G401.6 (cell line): ENCODE measurements at regions not wholly inside any gene's neighbourhood (a gene's known extent, or its start where the extent isn't known, plus 50 kb on each side); places are given as distances from the start of the nearest gene placed in this dataset.
"Not testable (repeated sequence)": the region's sequence is repeated elsewhere in the genome, so short reads cannot be mapped to it uniquely, and the experiment has no call there.

Source experiments
- FAIRE-seq: peaks from 2 replicates; lab custom pipeline; 2012; peaks lifted over from hg19 to GRCh38; lab: Jason Lieb, UNC

GRCh38 chr16:61179561-61179960 is 856.7 kb downstream of the CDH8 start:
- FAIRE-seq = no peak

DNA sequence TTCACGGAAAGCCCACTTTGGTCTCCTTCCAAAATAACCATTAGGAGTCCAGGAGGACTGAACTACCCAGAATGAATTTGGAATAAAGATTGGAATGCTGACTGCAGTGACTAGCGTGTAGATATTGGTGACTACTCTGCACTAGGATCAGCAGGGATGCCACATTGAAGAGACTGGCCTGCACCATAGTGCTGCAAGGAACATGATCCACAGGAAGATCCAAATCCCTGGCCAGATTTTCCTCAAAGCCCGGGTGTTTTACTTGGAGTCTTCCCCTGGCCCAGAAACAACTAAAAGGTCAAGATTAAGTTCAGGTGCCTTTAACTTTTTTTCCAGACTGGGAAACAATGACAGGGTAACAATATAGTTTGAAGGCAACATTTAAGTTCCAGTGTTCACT is 870.4 kb downstream of the CDH8 start:
- FAIRE-seq = no peak

GRCh38 chr16:61150351-61150750 is 885.9 kb downstream of the CDH8 start:
- no peak for FAIRE-seq

DNA sequence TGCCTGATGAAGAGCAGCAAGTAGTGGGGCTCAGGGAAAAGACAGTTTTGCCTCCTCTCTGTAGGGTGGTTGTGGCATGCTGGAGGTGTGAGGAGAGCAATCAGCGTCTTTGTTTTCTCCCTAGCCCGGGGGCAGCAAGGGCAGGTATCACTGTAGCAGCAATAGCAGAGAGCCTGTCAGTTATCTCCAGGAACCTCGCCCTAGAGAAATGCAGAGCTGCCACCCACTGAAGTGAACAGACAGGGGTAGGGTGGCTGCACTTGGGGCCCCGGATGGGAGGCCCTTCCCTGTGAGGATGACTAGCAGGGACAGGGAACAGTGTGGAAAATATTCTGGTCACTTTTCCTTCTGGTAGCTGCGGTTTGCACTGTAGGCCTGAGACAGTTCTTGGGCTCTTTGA is 886.5 kb downstream of the CDH8 start:
- no peak for FAIRE-seq

DNA sequence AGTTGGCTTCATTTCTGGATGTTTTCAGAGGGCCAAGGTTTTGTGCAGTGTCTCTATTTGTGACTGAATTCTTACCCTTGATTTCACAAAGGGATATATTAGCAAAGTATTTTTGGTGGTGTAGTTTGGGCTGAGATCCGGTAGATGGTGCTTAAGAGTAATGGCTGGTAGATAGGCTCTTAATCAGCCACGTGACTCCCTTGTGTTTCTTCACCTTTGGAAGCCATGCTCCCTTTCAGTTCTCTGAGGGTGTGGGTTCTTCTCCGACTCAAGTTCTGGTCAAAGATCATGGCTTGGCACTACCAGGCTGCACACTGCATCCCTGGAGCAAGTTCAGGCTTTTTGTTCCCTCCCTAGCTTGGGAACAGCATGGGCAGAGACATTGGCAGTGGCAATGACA is 887.3 kb downstream of the CDH8 start:
- no peak for FAIRE-seq

- no peak for FAIRE-seq
Measured at GRCh38 chr16:61146429-61146828, 889.8 kb downstream of the CDH8 start.

DNA sequence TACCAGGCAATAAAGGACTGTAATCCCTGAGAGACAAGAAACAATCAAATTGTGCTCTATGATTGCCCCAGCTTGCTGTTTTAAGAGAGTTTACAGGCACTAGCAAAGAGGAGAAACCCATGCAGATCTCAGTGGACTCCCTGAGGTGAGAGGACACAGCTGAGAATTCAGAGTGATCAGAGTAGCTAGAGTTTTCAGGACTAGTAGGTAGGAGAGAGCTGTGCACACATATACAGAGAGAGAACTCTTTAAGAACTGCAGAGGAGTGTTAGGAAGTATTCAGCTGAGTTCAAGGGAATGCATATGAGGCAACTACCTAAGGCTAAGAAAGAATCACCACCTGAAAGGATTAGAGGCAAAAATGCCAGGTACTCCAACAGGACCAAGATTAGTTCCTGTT is 904.8 kb downstream of the CDH8 start:
- FAIRE-seq = no peak

GRCh38 chr16:61128545-61129323 is 907.5 kb downstream of the CDH8 start:
- FAIRE-seq = no peak

DNA sequence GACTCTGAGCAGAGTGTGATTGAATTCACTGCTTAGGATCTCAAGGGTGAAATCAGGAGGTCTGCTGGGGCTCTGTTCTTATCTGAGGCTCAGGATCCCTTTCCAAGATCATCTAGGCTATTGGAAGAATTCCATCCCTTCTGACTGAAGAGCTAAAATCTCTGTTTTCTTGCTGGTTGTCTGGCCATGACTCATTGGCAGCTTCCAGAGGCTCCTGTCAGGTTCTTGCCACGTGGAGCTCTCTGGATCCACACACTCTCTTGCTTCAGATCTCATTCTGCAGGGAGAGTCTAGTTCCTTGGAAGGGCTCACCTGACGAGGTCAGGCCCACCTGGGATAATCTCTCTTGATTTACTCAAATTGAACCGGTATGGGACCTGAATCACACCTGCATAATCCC is 930.7 kb downstream of the CDH8 start:
- no peak for FAIRE-seq

- no peak for FAIRE-seq
Measured at GRCh38 chr16:61098505-61098904, 937.7 kb downstream of the CDH8 start.

DNA sequence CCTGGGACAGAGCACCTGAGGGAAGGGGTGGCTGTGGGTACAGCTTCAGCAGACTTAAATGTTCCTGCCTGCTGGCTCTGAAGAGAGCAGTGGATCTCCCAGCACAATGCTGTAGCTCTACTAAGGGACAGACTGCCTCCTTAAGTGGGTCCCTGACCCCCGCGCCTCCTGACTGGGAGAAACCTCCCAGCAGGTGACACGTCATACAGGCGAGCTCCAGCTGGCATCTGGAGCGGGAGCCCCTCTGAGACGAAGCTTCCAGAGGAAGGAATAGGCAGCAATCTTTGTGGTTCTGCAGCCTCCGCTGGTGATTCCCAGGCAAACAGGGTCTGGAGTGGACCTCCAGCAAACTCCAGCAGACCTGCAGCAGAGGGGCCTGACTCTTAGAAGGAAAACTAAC is 944.9 kb downstream of the CDH8 start:
- not testable (repeated sequence) for FAIRE-seq

GRCh38 chr16:61083711-61084110 is 952.5 kb downstream of the CDH8 start:
- FAIRE-seq = no peak

- FAIRE-seq = no peak
Measured at GRCh38 chr16:61074324-61074723, 961.9 kb downstream of the CDH8 start.

- no peak for FAIRE-seq
Measured at GRCh38 chr16:61057635-61058034, 978.6 kb downstream of the CDH8 start.

- FAIRE-seq = no peak
Measured at GRCh38 chr16:61050547-61050946, 985.7 kb downstream of the CDH8 start.

GRCh38 chr16:61045931-61046330 is 990.3 kb downstream of the CDH8 start:
- FAIRE-seq = no peak

DNA sequence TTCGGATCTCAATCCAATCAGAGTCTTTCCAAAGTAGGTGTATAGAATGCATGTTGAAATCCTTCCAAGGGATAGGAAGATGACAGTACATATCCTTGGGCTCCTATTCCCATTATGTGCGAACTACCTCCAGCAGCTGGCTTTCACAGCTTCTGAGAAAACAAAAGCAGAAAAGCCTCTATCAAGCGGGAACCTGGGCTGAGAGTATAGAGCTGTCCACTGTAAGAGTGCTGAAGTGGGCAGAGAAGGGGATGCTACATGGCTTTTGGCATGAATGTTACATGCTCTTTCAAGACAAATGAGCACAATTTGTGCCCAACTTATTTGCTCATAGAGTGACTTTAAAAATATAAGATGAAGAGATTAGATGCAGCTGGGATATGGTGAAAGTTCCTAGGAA is 993.5 kb downstream of the CDH8 start:
- no peak for FAIRE-seq

DNA sequence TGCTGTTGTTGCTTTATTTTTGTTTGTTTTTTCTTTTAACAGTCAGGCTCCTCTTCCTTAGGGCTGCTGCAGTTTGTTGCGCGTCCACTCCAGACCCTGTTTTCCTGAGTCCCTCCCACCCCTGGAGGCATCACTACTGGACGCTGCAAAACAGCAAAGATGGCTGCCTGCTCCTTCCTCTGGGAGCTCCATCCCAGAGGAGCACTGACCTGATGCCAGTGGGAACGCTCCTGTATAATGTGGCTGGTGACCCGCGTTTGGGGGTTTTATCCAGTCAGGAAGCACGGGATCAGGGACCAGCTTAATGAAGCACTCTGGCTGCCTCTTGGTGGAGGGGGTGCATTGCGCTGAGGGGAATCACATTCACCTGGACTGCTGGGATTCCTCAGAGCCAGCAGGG is 1005.6 kb downstream of the CDH8 start:
- no peak for FAIRE-seq

- FAIRE-seq = no peak
Measured at GRCh38 chr16:61024180-61024900, 1011.9 kb downstream of the CDH8 start.

GRCh38 chr16:61014869-61015268 is 1021.4 kb downstream of the CDH8 start:
- no peak for FAIRE-seq

DNA sequence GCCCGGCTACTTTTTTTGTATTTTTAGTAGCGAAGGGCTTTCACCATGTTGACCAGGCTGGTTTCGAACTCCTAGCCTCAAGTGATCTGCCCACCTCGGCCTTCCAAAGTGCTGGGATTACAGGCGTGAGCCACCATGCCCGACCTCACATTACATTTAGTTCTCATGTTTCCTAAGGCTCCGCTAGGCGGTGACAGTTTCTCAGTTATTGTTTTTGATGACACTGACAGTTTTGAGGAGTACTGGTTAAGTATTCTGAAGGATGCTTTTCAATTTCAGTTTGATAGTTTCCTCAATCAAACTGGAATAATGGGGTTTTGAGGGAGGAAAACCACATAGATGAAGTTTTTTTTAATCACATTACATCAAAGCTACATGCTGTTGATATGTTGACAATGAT is 1028.5 kb downstream of the CDH8 start:
- FAIRE-seq = no peak

- FAIRE-seq = no peak
Measured at GRCh38 chr16:61005952-61006351, 1030.3 kb downstream of the CDH8 start.

GRCh38 chr16:61002479-61003204 is 1033.6 kb downstream of the CDH8 start:
- no peak for FAIRE-seq
